Ovary (tissue), 7 donors: ENCODE measurements at regions not wholly inside any gene's neighbourhood (a gene's known extent, or its start where the extent isn't known, plus 50 kb on each side); places are given as distances from the start of the nearest gene placed in this dataset.

ENCODE experiments used
- DNase-seq, 5 donors: peaks; one replicate each; pipeline ENCODE4 v3.0.0-alpha.2; 2019 to 2020
- H3K27ac ChIP-seq, 2 donors: fragments of 200-600 bp; one replicate each; pipeline versions ENCODE4 v1.5.1 to v1.8.0; 2019 to 2022
- H3K27me3 ChIP-seq: fragments of 200-600 bp; one replicate; pipeline ENCODE4 v1.8.0; 2022
- H3K36me3 ChIP-seq: fragments of 200-600 bp; sonication (generic); one replicate; pipeline ENCODE4 v1.5.1; 2019
- H3K4me1 ChIP-seq: one replicate; pipeline ENCODE4 v1.8.1; 2013; ENCODE audit warnings: mild to moderate bottlenecking, moderate library complexity; ENCODE audit not compliant: insufficient read depth
- H3K4me3 ChIP-seq: fragments of 200-600 bp; sonication (generic); one replicate; pipeline ENCODE4 v1.5.1; 2017
- H3K9me3 ChIP-seq, 2 donors: fragments of 200-600 bp in 1 of 2; sonication (generic) in 1 of 2; one replicate each; pipeline versions ENCODE4 v1.5.1 to v1.8.1; 2013 to 2019; ENCODE audit warnings: mild to moderate bottlenecking in 1 of 2, moderate library complexity in 1 of 2
- CTCF ChIP-seq, 3 donors: fragments of 450-650 bp in 2 of 3; fragments of 200-600 bp in 1 of 3; IDR thresholded peaks; one replicate each; pipeline versions ENCODE4 v1.5.1 to v1.8.0; 2016 to 2022; ENCODE audit warnings: antibody characterized with exemption in 3 of 3, mild to moderate bottlenecking in 1 of 3
- EP300 ChIP-seq: sonication (generic); formaldehyde crosslinking; IDR thresholded peaks from one replicate; pipeline ENCODE4 v1.6.1; 2017; ENCODE audit warnings: antibody characterized with exemption
- POLR2A ChIP-seq: fragments of 450-650 bp; IDR thresholded peaks from one replicate; pipeline ENCODE4 v1.6.1; 2017; ENCODE audit warnings: antibody characterized with exemption, mild to moderate bottlenecking, moderate library complexity
- intact Hi-C, 4 donors: fragments of 100-400 bp; cut with DNase I; formaldehyde crosslinking; loops; one replicate each; pipeline versions ENCODE4 v1.11.0 to v1.15.1; 2022 to 2023
- donor health status: DM: no; HTN: no; CAD: no; lungs with moderate emphysema.
- donor health status: DM: no; HTN: no; CAD: no.
- donor health status: Bipolar disorder and iron deficiency.
- donor health status: DM: no; HTN: no; CAD: no.
- donor health status: DM: yes; HTN: yes; CAD: no.

DNA sequence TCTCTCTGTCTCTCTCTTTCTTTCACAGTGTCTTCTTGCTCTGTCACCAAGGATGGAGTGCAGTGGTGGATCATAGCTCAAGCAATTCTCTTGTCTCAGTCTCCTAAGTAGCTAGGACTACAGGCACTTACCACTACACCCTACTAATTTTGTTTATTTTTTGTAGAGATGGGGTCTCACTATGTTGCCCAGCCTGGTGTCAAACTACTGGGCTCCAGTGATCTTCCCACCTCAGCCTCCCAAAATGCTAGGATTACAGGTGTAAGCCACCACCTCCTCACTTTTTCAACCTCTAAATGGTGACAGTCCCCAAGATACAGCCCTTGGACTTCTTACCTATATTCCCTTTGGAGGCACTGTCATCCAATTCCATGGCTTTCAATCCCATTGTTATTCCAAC, 50.5 kb upstream of the PUM1 start:
- no peak overlapping the region for H3K4me3 ChIP-seq
- H3K27ac ChIP-seq, result no peak overlapping the region
- H3K27me3 ChIP-seq, result no peaks in the 10 kb centered on the region
- H3K9me3 ChIP-seq, result no peaks in the 10 kb centered on the region
- TF ChIP-seq POLR2A (no peak), EP300 (no peak), CTCF (IDR thresholded peaks at IDR 0.05) (no peak)
- no peak for DNase-seq
- no peaks in the 10 kb centered on the region for H3K4me1 ChIP-seq
- no peaks in the 10 kb centered on the region for H3K36me3 ChIP-seq
- intact Hi-C loops, result no loop called here
